HUDEP-2 (cell line): ENCODE measurements at regions not wholly inside any gene's neighbourhood (a gene's known extent, or its start where the extent isn't known, plus 50 kb on each side); places are given as distances from the start of the nearest gene placed in this dataset.

Experiments
- DNase-seq, 76 experiments: peaks; one replicate each; lab custom pipeline; 2025; ENCODE audit not compliant: unreplicated experiment in 76 of 76; lab: John Stamatoyannopoulos, UW

- DNase-seq: peak in 5 of 76 experiments; percentile 4 to 26 (median 6)
Measured at GRCh38 chr3:177300039-177300833, 103.0 kb upstream of the TBL1XR1 start.

GRCh38 chr3:177300842-177301241 lies 103.6 kb upstream of the TBL1XR1 start:
- no peak for DNase-seq

- no peak for DNase-seq
Measured at GRCh38 chr3:177306252-177306651, 109.0 kb upstream of the TBL1XR1 start.

- DNase-seq: no peak
Measured at GRCh38 chr3:177307391-177307790, 110.1 kb upstream of the TBL1XR1 start.

- DNase-seq: no peak
Measured at GRCh38 chr3:177307826-177308225, 110.5 kb upstream of the TBL1XR1 start.

- DNase-seq: no peak
Measured at GRCh38 chr3:177308286-177308685, 111.0 kb upstream of the TBL1XR1 start.

GRCh38 chr3:177308911-177309310 lies 111.6 kb upstream of the TBL1XR1 start:
- no peak for DNase-seq

- DNase-seq: no peak
Measured at GRCh38 chr3:177312491-177312890, 115.2 kb upstream of the TBL1XR1 start.

- DNase-seq: no peak
Measured at GRCh38 chr3:177314897-177315296, 117.6 kb upstream of the TBL1XR1 start.

GRCh38 chr3:177317247-177317646 lies 120.0 kb upstream of the TBL1XR1 start:
- no peak for DNase-seq

GRCh38 chr3:177318559-177318958 lies 121.3 kb upstream of the TBL1XR1 start:
- no peak for DNase-seq

- no peak for DNase-seq
Measured at GRCh38 chr3:177320765-177321247, 123.5 kb upstream of the TBL1XR1 start.

- no peak for DNase-seq
Measured at GRCh38 chr3:177321819-177322218, 124.5 kb upstream of the TBL1XR1 start.

GRCh38 chr3:177322881-177323280 lies 125.6 kb upstream of the TBL1XR1 start:
- no peak for DNase-seq

GRCh38 chr3:177329854-177330253 lies 132.6 kb upstream of the TBL1XR1 start:
- DNase-seq: no peak

GRCh38 chr3:177330779-177331178 lies 133.5 kb upstream of the TBL1XR1 start:
- DNase-seq: no peak

- DNase-seq: no peak
Measured at GRCh38 chr3:177331203-177331835, 134.0 kb upstream of the TBL1XR1 start.

GRCh38 chr3:177332955-177333354 lies 135.7 kb upstream of the TBL1XR1 start:
- no peak for DNase-seq

- DNase-seq: no peak
Measured at GRCh38 chr3:177333533-177334520, 136.5 kb upstream of the TBL1XR1 start.

- no peak for DNase-seq
Measured at GRCh38 chr3:177334803-177335202, 137.5 kb upstream of the TBL1XR1 start.

GRCh38 chr3:177335728-177336127 lies 138.4 kb upstream of the TBL1XR1 start:
- DNase-seq: no peak
